NT2/D1 (cell line): ENCODE measurements at regions not wholly inside any gene's neighbourhood (a gene's known extent, or its start where the extent isn't known, plus 50 kb on each side); places are given as distances from the start of the nearest gene placed in this dataset.

Experiments
- DNase-seq: peaks from one replicate; pipeline ENCODE4 v3.0.0-alpha.2; 2011; ENCODE audit warnings: low read depth, low spot score
- H3K27me3 ChIP-seq: 2 replicates; pipeline ENCODE4 v1.6.0; 2011; ENCODE audit warnings: mild to moderate bottlenecking; ENCODE audit not compliant: insufficient read length, insufficient read depth
- H3K36me3 ChIP-seq: 2 replicates; pipeline ENCODE4 v1.6.1; 2011; ENCODE audit warnings: mild to moderate bottlenecking, low read length, mixed read lengths; ENCODE audit not compliant: insufficient read depth, insufficient read length
- H3K4me1 ChIP-seq: 2 replicates; pipeline ENCODE4 v1.5.1; 2011; ENCODE audit not compliant: insufficient read depth, insufficient read length
- H3K4me3 ChIP-seq: 2 replicates; pipeline ENCODE4 v1.5.1; 2011; ENCODE audit warnings: low read depth; ENCODE audit not compliant: insufficient read length
- H3K9ac ChIP-seq: 2 replicates; pipeline ENCODE4 v1.6.0; 2011; ENCODE audit warnings: low read depth; ENCODE audit not compliant: insufficient read length
- H3K9me3 ChIP-seq: 2 replicates; pipeline ENCODE4 v1.5.1; 2011; ENCODE audit warnings: mild to moderate bottlenecking, low read length; ENCODE audit not compliant: insufficient read depth
- SUZ12 ChIP-seq: IDR thresholded peaks from 2 replicates; pipeline ENCODE4 v1.6.1; 2011; ENCODE audit not compliant: insufficient read length, insufficient read depth; ENCODE audit errors: extremely low read depth
- YY1 ChIP-seq: IDR thresholded peaks from 2 replicates; pipeline ENCODE4 v1.6.1; 2011; ENCODE audit not compliant: insufficient read length, insufficient read depth
- ZNF274 ChIP-seq: IDR thresholded peaks from 2 replicates; pipeline ENCODE4 v1.6.1; 2011; ENCODE audit warnings: mild to moderate bottlenecking, low read depth, low read length

- TF ChIP-seq SUZ12 (no peak), YY1 (no peak), ZNF274 (no peak)
- DNase-seq = no peak
- H3K4me3 ChIP-seq = no peak overlapping the region
- no peaks in the 10 kb centered on the region for H3K9me3 ChIP-seq
- H3K36me3 ChIP-seq = no peaks in the 10 kb centered on the region
- H3K27me3 ChIP-seq = no peaks in the 10 kb centered on the region
- no peaks in the 10 kb centered on the region for H3K4me1 ChIP-seq
- no peak overlapping the region for H3K9ac ChIP-seq
Measured at GRCh38 chr5:92911293-92911692, 669.7 kb downstream of the NR2F1-AS1 start.

GRCh38 chr5:92909602-92909962 lies 671.4 kb downstream of the NR2F1-AS1 start:
- H3K9me3 ChIP-seq = no peaks in the 10 kb centered on the region
- H3K4me1 ChIP-seq = no peaks in the 10 kb centered on the region
- DNase-seq = peak; percentile 38
- H3K27me3 ChIP-seq = no peaks in the 10 kb centered on the region
- no peak for TF ChIP-seq ZNF274
- TF ChIP-seq SUZ12 = no peak
- TF ChIP-seq YY1 = no peak
- H3K9ac ChIP-seq = no peak overlapping the region
- H3K36me3 ChIP-seq = no peaks in the 10 kb centered on the region
- no peak overlapping the region for H3K4me3 ChIP-seq

- Histone ChIP-seq H3K9ac (no peak overlapping the region), H3K4me1 (no peaks in the 10 kb centered on the region), H3K9me3 (no peaks in the 10 kb centered on the region), H3K27me3 (no peaks in the 10 kb centered on the region), H3K36me3 (no peaks in the 10 kb centered on the region), H3K4me3 (no peak overlapping the region)
- TF ChIP-seq SUZ12 (no peak), YY1 (no peak), ZNF274 (no peak)
- DNase-seq = no peak
Measured at GRCh38 chr5:92908952-92909601, 671.9 kb downstream of the NR2F1-AS1 start.

GRCh38 chr5:92907938-92908606 lies 672.9 kb downstream of the NR2F1-AS1 start:
- no peak overlapping the region for H3K4me3 ChIP-seq
- DNase-seq = no peak
- no peak overlapping the region for H3K9ac ChIP-seq
- no peaks in the 10 kb centered on the region for H3K9me3 ChIP-seq
- no peaks in the 10 kb centered on the region for H3K27me3 ChIP-seq
- no peaks in the 10 kb centered on the region for H3K4me1 ChIP-seq
- TF ChIP-seq ZNF274 (no peak), SUZ12 (no peak), YY1 (no peak)
- no peaks in the 10 kb centered on the region for H3K36me3 ChIP-seq

- Histone ChIP-seq H3K9me3 (no peaks in the 10 kb centered on the region), H3K4me1 (no peaks in the 10 kb centered on the region), H3K4me3 (no peak overlapping the region), H3K27me3 (no peaks in the 10 kb centered on the region), H3K9ac (no peak overlapping the region), H3K36me3 (no peaks in the 10 kb centered on the region)
- TF ChIP-seq YY1 = no peak
- no peak for TF ChIP-seq ZNF274
- TF ChIP-seq SUZ12 = no peak
- no peak for DNase-seq
Measured at GRCh38 chr5:92906798-92907376, 674.1 kb downstream of the NR2F1-AS1 start.

- no peak for DNase-seq
- TF ChIP-seq YY1 (no peak), SUZ12 (no peak), ZNF274 (no peak)
- Histone ChIP-seq H3K9me3 (no peaks in the 10 kb centered on the region), H3K4me3 (no peak overlapping the region), H3K9ac (no peak overlapping the region), H3K27me3 (no peaks in the 10 kb centered on the region), H3K4me1 (no peaks in the 10 kb centered on the region), H3K36me3 (no peaks in the 10 kb centered on the region)
Measured at GRCh38 chr5:92904021-92904420, 677.0 kb downstream of the NR2F1-AS1 start.

- H3K9ac ChIP-seq = no peak overlapping the region
- H3K4me1 ChIP-seq = no peaks in the 10 kb centered on the region
- H3K36me3 ChIP-seq = no peaks in the 10 kb centered on the region
- TF ChIP-seq YY1 (no peak), ZNF274 (no peak), SUZ12 (no peak)
- H3K9me3 ChIP-seq = no peaks in the 10 kb centered on the region
- no peak for DNase-seq
- no peaks in the 10 kb centered on the region for H3K27me3 ChIP-seq
- H3K4me3 ChIP-seq = no peak overlapping the region
Measured at GRCh38 chr5:92899611-92900010, 681.4 kb downstream of the NR2F1-AS1 start.
